ENCODE measurements at regions not wholly inside any gene's neighbourhood (a gene's known extent, or its start where the extent isn't known, plus 50 kb on each side); places are given as distances from the start of the nearest gene placed in this dataset.

- TF ChIP-seq CTCF (IDR thresholded peaks at IDR 0.05; ENCODE audit: insufficient read depth, low read depth, low read length) (no peak), EZH2 (IDR thresholded peaks at IDR 0.05; ENCODE audit: insufficient read depth, low read length) (no peak)
These were observed 58.7 kb upstream of the PRRC2C start for GRCh38 chr1:171426645-171427044.
